Skeletal muscle cell (primary cell): ENCODE measurements at regions not wholly inside any gene's neighbourhood (a gene's known extent, or its start where the extent isn't known, plus 50 kb on each side); places are given as distances from the start of the nearest gene placed in this dataset.
"Not testable (repeated sequence)": the region's sequence is repeated elsewhere in the genome, so short reads cannot be mapped to it uniquely, and the experiment has no call there.

Experiments
- DNase-seq: peaks from one replicate; pipeline ENCODE4 v3.0.0-alpha.2; 2010; ENCODE audit warnings: low read depth
- H3K4me3 ChIP-seq: 2 replicates; pipeline ENCODE4 v1.5.1; 2011; ENCODE audit warnings: low read depth, mild to moderate bottlenecking, control low read depth, low read length, moderate library complexity

DNA sequence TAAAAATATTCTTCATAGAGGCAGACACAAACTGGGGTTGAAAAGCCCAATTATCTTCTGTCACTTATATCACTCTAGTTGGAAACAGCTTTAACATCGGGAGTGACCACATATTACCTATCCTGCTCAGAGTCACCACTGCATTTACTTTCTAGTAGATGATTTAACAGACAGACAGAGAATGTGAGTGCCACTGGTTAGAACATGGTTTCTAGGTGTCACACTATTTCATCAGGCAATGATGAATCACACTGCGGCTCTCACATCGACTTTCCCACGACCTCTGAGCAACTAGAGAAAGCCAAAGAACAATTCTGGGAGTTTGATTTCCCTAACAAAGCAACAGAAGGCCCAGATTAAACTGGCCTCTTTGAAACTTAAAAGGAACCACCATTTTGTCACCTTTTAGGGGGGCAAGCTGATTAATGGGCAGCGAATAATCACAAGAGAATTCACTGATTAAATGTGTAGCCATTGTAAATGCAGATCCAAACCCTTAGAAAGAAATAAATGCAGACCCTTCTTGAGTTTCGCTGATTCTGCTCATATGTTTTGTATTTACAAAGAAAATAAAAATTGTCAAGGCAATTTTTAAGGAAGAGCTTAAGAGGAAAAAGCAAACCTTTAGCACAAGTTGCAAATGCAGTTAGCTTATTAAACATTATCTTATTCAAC is 112.6 kb upstream of the KBTBD8 start:
- DNase-seq: peak; percentile 26
- H3K4me3 ChIP-seq: no peak overlapping the region

DNA sequence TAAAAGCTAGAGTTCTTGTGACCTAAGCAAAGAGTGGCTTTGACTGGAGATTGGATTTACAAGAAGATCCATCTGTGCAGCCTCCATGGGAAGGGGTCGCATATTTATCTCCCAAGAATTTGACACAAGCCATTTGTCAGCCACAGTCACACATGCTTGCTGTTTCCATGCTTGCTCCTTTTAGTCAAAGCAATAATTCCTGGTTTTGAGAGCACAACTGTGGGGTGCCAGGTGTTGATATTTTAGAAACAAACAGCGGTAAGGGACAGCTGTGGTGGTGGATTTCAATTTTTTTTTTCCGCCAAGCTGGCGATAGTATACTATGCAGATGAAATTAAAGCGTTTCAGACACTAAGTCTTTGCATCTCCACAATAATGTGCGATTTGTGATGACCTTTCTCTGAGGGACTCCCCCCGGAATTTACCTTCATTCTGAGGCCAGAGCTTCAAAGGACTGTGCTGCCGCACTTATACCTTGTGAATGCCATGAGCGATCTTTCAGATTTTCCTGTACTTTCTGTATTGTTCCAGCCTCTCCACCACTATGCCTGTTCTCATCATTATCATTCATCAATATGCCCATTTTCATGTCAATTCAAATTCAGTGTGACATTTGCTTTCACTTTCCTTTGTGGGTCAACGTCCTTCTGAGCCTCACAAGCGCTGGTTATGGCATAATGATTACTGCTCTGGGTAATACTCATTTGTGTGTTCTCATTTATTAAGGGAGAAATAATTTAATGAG is 108.2 kb upstream of the KBTBD8 start:
- no peak for DNase-seq
- H3K4me3 ChIP-seq: no peak overlapping the region

DNA sequence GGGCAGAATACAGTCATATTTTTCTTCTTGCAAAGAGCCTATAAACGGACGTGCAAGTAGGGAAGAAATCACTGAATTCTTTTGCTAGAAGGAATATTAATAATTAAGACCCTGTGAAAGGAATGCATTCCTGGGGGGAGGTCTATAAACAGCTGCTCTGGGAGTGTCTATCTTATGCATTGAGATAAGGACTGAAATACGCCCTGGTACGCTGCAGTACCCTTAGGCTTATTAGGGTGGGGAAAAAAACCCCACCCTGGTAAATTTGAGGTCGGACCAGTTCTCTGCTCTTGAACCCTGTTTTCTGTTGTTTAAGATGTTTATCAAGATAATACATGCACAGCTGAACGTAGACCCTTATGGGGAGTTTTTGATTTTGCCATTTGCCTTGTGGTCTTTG is 100.0 kb upstream of the KBTBD8 start:
- no peak for DNase-seq
- no peak overlapping the region for H3K4me3 ChIP-seq

DNA sequence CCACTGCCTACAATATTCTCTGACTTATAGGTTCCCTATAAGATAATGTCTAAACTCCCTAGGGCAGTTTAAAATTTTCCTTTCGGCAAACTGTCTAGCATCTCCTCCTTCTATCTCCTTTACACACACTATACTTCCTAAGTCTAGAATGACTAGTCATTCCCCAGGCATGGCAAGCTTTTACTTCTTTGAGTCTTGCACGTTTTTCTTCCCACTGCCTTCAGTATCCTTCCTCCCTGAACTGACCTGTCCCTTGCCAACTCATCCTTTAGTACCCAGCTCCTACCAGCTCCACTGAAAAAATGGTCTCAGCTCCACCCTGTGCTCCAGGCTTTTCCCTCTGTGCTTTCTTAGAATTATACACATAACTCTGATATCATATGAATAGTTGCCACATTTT is 93.8 kb upstream of the KBTBD8 start:
- no peak overlapping the region for H3K4me3 ChIP-seq
- DNase-seq: no peak

DNA sequence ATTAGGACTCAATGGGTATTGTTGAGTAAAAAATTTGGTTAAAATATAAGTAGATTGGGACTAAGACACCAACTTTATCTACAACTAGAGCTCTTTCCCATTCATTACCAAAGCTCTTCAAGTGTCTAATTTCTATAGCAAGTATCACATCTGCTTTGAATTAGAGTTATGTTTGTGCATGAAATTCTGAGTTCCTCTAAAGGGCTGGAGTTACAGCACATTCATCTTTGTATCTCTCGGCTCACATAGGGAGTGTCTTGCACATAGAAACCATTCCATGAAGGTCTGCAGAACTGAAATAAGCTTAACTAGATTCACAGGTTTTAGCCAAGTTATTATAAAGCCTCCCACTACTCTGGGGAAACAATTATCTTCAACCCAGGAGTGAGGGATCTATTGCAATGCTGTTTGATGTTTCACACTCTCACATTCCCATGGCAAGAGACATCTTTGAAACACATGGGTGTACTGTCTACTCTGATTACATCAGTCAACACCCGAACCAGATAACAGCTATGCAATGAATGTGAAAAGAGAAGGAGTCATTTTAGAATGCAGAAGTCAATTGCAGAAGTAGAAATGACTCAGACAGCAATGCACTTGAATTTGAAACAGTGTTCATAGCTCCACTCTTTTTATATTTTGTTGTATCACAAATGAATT is 93.1 kb upstream of the KBTBD8 start:
- no peak for DNase-seq
- no peak overlapping the region for H3K4me3 ChIP-seq

DNA sequence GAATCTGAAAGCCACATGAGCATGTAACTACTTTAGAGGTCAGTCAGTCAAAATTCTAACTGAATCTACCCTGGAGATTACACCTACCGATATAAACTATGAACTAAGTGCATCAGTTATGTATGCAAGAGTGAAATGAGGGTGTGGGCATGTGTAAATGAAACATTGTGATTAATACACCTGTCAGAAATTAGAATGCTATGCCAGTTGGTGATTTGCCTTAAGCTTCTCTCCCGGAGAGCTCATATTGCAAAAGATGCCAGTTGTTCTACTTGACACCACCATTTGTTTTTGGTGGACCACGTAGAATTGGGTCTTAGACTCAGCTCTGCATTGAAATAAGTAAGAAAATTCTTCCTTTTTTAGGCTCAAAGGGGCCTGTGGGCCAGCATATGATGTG is 91.0 kb upstream of the KBTBD8 start:
- no peak overlapping the region for H3K4me3 ChIP-seq
- DNase-seq: no peak

DNA sequence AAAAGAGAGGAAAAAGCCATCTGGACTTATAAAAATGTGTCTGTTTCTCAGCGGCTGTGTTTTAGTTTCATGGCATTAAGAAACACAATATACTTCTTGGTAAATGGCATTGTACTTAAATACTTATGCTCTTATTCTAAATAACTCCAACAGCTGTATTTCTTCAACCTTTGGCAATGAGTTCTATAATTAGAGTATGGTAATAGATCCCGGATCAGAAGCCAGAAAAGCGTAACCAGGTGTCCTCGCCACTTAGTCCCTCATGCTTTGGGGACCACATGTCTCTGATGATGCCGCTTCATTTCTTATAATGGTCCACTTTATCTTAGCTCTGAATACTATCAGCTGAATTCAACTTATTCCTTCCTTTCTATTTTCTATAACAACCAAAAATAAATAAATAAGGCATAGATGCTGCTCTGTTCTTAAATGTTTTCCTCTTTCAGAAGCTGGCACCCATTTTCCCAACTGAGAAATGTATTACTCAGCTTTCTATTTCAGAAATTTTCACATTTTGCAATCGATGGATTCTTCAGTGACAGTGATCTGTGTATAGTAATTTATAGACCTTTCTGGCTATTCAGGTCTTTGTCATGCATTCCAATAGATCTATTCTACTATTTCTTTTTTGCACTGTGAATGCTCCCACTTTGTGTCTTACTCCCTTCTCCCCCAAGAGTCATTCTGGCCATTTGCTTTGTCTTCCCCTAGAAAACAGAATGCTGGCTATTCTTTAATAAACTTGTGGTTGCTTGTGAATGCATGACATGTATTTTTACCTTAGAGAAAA is 87.6 kb upstream of the KBTBD8 start:
- no peak for DNase-seq
- no peak overlapping the region for H3K4me3 ChIP-seq

DNA sequence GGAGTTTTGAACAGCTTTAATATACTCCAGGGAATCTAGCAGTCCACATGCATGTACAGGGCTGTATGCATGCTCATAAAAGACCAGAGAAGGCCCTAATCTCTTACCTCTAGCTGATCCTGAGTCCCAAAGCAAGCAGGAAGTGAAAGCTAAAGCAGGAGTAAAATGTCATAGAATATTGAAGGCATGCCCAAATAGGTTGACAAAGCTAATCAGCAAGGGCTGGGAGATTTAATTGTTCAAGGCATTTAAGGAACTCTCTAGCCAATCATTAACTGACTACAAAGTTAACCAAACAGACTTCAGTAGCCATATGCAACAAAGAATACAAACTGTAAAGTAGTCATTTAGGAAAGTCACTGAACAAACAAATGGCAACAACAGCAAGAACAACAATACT is 85.8 kb upstream of the KBTBD8 start:
- H3K4me3 ChIP-seq: no peak overlapping the region
- no peak for DNase-seq

DNA sequence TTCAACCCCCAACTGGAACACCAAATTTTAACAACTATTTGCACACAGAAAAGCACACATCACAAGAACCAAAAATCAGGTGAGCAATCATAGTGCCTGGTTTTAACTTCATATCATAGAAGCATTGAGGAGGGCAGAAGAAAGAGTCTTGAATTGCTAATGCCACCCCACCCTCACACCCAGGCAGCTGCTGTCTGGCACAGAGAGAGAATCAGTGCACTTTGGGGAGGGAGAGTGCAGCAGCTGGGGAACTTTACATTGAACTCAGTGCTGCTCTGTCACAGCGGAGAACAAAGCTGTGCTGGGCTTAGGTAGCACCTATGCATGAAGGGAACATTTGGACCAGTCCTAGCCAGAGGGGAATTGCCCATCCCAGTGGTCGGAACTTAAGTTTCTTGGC is 76.0 kb upstream of the KBTBD8 start:
- H3K4me3 ChIP-seq: no peak overlapping the region
- DNase-seq: no peak

DNA sequence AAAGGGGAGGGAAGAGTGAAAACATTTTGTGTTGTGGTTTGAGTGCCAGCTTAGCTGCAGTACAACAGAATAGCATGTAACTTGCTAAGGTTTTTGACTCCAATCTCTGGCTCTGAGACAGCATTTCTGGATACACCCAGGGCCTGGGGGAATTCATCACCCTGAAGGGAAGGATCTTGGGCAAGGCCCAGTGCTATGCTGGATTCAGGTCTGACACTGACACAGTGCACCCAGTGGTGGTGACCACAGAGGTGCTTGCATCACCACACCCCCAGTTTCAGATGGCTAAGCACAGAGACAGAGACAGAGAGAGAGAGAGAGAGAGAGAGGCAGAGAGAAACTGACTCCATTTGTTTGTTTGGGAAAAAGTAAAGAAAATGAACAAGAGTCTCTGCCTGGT is 74.1 kb upstream of the KBTBD8 start:
- H3K4me3 ChIP-seq: no peak overlapping the region
- DNase-seq: no peak

DNA sequence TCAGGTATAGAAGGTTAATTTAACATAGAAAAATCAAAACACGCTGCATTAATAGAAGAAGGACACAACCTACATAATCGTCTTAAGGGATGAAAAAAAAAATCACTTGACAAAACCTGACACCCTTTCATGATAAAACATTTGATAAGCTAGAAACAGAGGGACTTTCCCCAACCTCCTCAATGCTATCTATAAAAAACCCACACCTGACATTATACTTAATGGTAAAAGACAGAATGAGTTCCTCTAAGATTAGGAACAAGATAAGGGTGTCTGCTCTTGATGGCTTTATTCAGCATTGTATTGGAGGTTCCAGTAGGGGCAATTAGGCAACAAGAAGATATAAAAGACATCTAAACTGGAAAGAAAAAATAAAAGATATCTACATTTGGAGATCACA is 69.9 kb upstream of the KBTBD8 start:
- no peak overlapping the region for H3K4me3 ChIP-seq
- DNase-seq: no peak

DNA sequence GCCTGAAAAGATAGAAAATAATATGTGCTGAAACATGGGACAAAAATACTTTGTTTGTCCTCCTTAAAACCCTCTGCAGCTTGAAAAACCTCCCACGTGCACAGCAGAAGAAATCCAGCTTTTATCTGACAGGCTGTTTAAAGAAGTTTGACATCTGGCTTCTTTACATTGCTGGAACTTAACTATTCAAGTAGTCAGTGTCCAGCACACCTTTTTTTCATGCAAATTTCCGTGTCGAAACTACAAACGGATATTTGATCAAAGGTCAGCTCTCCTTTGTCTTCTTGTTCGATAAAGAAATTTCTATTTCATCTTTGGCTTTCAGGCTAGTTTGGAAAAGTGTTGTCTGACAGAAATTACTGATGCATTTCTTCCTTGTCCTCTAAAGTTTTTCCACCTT is 66.8 kb upstream of the KBTBD8 start:
- DNase-seq: no peak
- no peak overlapping the region for H3K4me3 ChIP-seq

DNA sequence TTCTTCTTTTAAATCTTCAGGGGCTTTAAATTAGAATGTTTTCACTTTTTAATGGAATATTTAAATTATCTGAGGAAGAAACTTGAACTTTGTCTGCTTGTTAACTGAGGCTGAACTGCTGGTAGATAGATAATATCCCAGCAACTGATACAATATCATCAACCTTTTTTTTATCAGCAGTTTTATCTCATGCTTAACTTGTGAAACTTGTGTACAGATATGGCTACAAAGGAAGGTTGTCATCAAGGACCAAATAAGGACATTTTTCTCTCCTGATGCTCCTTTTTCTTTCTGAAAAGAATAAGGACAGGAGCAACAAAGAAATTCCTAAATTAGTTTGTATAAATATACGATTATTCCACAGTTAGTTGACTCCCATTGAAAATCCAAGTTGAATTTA is 66.4 kb upstream of the KBTBD8 start:
- no peak for DNase-seq
- H3K4me3 ChIP-seq: no peak overlapping the region

DNA sequence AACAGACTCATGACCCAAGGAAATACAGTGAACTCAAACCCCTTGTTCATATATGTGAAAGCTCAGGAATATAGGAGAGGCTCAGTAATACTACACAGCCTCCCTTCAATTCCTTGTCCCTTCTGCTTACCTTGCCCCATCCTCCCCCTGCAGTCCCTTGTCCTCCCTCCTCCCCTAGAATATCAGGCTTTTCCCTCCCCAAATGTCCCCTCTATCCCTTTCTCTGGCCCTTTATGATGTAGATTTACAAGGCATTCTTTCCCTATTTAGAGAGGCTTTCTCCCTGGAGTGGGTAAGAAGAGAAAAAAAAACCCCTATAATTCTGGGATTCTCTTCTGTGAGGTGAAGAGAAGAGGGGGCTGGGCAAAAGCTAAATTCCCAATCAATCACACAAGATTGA is 64.9 kb upstream of the KBTBD8 start:
- DNase-seq: no peak
- H3K4me3 ChIP-seq: no peak overlapping the region

DNA sequence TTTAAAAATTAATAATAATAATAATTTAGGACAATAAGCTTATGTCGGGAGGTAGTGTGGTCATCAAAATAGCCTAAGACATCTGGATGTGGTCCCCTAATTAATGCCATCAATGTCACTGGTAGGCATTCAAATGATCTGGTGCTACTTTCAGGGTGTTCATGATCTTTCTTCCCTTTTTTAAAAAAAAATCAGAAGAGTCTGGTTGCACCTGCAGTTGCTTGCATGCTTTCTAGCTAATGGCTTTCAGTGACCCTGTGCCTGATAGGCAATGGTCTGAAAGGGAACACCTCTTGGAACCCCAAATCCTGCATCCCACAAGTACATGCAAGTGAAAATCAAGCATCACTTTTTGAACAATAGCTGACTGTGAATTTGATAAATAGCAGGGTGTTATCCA is 64.1 kb upstream of the KBTBD8 start:
- no peak overlapping the region for H3K4me3 ChIP-seq
- no peak for DNase-seq

DNA sequence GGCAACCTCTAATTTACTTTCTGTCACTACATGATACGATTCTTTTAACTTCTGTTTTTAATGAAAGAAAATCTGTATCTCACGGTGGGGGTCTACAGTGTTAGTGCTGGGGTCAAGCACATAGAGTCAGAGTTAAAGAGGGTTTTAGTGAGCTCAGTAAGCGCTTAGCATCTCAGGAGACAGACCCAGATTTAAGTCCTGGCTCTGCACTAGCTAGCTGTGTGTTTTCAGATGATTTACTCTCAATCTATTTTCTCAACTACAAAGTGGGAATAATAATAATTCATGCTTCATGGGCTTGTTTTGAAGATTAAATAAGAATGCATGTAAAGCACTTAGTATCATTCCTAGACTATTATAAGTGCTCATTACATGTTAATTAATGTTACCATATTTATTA is 63.4 kb upstream of the KBTBD8 start:
- no peak overlapping the region for H3K4me3 ChIP-seq
- no peak for DNase-seq

DNA sequence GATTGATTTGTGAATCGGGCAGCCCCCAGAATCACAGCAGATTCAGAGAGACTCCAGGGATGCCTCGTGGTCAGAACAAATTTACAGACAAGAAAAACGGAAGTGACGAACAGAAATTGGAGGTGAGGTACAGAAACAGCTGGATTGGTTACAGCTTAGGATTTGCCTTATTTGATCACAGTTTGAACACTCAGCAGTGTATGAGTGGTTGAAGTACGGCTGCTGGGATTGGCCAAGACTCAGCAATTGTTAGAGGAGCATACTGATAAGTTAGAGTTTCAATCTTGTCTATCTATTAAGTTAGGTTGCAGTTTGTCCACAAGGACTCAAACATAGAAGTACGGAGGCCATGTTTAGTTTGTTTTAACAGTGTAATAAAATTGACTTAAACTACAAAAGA is 61.1 kb upstream of the KBTBD8 start:
- DNase-seq, H3K4me3 ChIP-seq: not testable (repeated sequence)

DNA sequence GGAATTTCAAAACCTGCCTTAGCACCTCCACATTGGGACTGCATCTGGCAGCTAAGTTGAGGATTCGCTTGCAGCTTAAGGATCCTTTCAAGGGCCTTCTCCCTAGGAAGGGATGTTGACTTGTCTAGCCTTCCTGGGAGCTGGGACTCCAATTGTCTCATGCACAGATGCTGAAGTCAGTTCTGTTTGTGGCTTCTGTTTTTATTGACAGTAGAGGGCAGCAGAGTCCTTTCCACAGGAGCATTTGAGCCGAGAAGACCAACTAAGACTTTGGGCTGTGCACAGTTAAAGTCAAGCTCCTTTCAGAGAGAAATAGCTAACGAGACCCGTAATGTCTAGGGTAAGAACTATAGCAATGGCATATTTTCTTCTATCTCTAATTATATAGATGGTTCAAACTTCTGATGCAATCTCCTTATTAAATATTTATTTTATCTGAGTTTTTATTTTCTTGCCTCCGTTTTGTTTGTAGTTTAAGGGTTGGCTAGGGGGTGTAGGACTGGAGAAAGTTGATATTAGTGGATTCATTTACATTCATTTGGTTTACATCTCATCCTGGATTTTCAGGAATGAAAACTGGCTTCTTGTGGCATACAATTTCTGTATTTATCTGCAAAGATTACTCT is 59.7 kb upstream of the KBTBD8 start:
- H3K4me3 ChIP-seq: no peak overlapping the region
- peak; percentile 25 for DNase-seq

DNA sequence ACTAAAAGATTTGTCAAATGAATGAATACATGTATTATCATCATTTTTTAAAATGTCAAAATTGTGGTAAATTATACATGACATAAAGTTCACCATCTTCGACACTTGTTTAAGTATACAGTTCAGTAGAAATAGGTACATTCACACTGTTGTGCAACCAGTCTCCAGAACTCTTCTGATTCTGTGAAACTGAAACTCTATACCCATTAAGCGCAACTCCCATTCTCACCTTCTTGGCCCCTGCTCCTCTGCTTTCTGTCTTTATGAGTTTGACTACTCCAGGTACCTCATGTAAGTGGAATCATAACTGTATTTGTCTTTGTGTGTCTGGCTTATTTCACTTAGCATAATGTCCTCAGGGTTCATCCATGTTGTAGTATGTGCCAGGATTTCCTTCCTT is 50.1 kb upstream of the KBTBD8 start:
- no peak overlapping the region for H3K4me3 ChIP-seq
- DNase-seq: no peak
